Panc1 (cell line): ENCODE measurements at regions not wholly inside any gene's neighbourhood (a gene's known extent, or its start where the extent isn't known, plus 50 kb on each side); places are given as distances from the start of the nearest gene placed in this dataset.

Experiments used
- ATAC-seq: fragments of 200-7000 bp; cut with Tn5 transposase; 2 replicates; pipeline ENCODE4 v1.9.1; 2020; ENCODE audit warnings: mild to moderate bottlenecking, moderate library complexity
- BruUV-seq: library from RNA; stranded (reverse); fragments of 400-500 nt; replicated peaks from 2 replicates; lab custom pipeline; 2021; lab: Mats Ljungman, UMichigan
- CTCF ChIA-PET: fragments of 300-600 bp; sonication (Branson Sonifier 250); formaldehyde crosslinking; loops from one replicate; lab custom pipeline; 2022; ENCODE audit warnings: antibody characterized with exemption; lab: Charles Lee
- POLR2A ChIA-PET: fragments of 300-600 bp; sonication (Branson Sonifier 250); formaldehyde crosslinking; loops from one replicate; lab custom pipeline; 2022; ENCODE audit warnings: antibody characterized with exemption; lab: Charles Lee
- DNase-seq: peaks from one replicate; pipeline ENCODE4 v3.0.0-alpha.2; 2010; ENCODE audit warnings: low read depth, low spot score
- H3K27ac ChIP-seq: 2 replicates; pipeline ENCODE4 v1.5.1; 2011; ENCODE audit warnings: mild to moderate bottlenecking, low read length, inconsistent platforms
- H3K27me3 ChIP-seq: fragments of 200-500 bp; sonication (Bioruptor generic); 2 replicates; pipeline ENCODE4 v1.6.0; 2014; ENCODE audit warnings: low read length, inconsistent platforms; ENCODE audit not compliant: control insufficient read depth, insufficient read depth
- H3K36me3 ChIP-seq: fragments of 200-500 bp; sonication (Bioruptor generic); 2 replicates; pipeline ENCODE4 v1.5.1; 2014; ENCODE audit warnings: inconsistent platforms, mild to moderate bottlenecking, low read length, moderate library complexity; ENCODE audit not compliant: control insufficient read depth, insufficient read depth
- H3K4me1 ChIP-seq: 2 replicates; pipeline ENCODE4 v1.5.1; 2011; ENCODE audit warnings: inconsistent platforms, mild to moderate bottlenecking, low read length, moderate library complexity; ENCODE audit not compliant: control insufficient read depth, insufficient read depth
- H3K4me3 ChIP-seq, 2 experiments: 2 replicates each; pipeline ENCODE4 v1.5.1; 2011 to 2012; ENCODE audit warnings: low read depth in 2 of 2, low read length in 2 of 2, mild to moderate bottlenecking in 2 of 2, inconsistent platforms in 1 of 2, moderate library complexity in 1 of 2
- H3K9me3 ChIP-seq: fragments of 200-500 bp; sonication (Bioruptor generic); 2 replicates; pipeline ENCODE4 v1.5.1; 2014; ENCODE audit warnings: low read depth, mild to moderate bottlenecking, inconsistent platforms, low read length, moderate library complexity; ENCODE audit not compliant: control insufficient read depth, insufficient read depth
- POLR2AphosphoS5 ChIP-seq: IDR thresholded peaks from 2 replicates; pipeline ENCODE4 v1.6.1; 2012; ENCODE audit warnings: mild to moderate bottlenecking, low read depth, low read length, moderate library complexity
- SIN3A ChIP-seq: IDR thresholded peaks from 2 replicates; pipeline ENCODE4 v1.6.1; 2012; ENCODE audit warnings: low read depth, mild to moderate bottlenecking, low read length, moderate library complexity, borderline replicate concordance; ENCODE audit not compliant: insufficient read depth
- TCF7L2 ChIP-seq: IDR thresholded peaks from 2 replicates; pipeline ENCODE4 v1.6.1; 2011; ENCODE audit warnings: mild to moderate bottlenecking, low read depth, low read length, inconsistent platforms
- in situ Hi-C: cut with HindIII; loops from 2 replicates; pipeline ENCODE4 v1.10.0; 2016; ENCODE audit warnings: low sequenced_read_pairs, low pct_unique_long_range_greater_than_20kb
- intact Hi-C: fragments of 100-400 bp; cut with micrococcal nuclease; formaldehyde crosslinking; loops from one replicate; pipeline ENCODE4 v1.10.0; 2022; ENCODE audit not compliant: unreplicated experiment
- TF ChIP-seq, protein P1 (sequence below): fragments of 450-650 bp; IDR thresholded peaks from 2 replicates; pipeline ENCODE4 v1.5.1; 2017; ENCODE audit warnings: mild to moderate bottlenecking
- TF ChIP-seq, protein P2 (sequence below), 2 experiments: IDR thresholded peaks; 2 replicates each; pipeline ENCODE4 v1.6.1; 2011 to 2012; ENCODE audit warnings: low read depth in 2 of 2, control low read depth in 1 of 2, low read length in 1 of 2, mild to moderate bottlenecking in 1 of 2, moderate library complexity in 1 of 2; ENCODE audit not compliant: insufficient read depth in 1 of 2

DNA sequence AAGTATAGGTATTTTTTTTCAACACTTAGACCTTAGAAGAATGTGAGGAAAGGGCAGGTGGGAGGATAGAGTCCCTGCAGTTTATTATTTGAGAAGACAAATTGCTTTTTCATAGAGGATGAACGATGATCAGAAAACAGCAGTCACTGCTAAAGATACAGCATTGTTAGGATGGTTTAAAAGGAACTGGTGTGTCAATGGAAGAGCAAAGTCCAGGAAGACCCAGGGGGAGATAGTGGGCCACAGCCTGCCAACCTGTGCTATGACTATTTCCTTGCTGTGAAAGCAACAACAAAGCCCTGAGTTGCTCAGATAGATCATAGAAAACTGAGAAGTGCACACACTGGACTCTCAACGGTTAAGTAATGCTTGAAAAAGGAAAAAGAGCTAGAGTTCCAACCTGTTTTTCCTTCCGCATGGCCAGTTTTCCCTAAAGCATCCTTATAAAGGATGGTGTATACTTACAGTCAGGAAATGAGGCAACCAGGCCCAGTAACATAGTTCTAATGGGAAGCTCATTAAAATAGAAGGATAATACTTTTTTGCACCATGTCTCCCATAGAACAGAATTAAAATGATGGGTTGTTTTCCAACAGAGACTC is 153.8 kb downstream of the CEMIP2 start:
- H3K27ac ChIP-seq, result no peak overlapping the region
- TF ChIP-seq, protein P1, sequence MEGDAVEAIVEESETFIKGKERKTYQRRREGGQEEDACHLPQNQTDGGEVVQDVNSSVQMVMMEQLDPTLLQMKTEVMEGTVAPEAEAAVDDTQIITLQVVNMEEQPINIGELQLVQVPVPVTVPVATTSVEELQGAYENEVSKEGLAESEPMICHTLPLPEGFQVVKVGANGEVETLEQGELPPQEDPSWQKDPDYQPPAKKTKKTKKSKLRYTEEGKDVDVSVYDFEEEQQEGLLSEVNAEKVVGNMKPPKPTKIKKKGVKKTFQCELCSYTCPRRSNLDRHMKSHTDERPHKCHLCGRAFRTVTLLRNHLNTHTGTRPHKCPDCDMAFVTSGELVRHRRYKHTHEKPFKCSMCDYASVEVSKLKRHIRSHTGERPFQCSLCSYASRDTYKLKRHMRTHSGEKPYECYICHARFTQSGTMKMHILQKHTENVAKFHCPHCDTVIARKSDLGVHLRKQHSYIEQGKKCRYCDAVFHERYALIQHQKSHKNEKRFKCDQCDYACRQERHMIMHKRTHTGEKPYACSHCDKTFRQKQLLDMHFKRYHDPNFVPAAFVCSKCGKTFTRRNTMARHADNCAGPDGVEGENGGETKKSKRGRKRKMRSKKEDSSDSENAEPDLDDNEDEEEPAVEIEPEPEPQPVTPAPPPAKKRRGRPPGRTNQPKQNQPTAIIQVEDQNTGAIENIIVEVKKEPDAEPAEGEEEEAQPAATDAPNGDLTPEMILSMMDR, result no peak
- TF ChIP-seq, protein P2, sequence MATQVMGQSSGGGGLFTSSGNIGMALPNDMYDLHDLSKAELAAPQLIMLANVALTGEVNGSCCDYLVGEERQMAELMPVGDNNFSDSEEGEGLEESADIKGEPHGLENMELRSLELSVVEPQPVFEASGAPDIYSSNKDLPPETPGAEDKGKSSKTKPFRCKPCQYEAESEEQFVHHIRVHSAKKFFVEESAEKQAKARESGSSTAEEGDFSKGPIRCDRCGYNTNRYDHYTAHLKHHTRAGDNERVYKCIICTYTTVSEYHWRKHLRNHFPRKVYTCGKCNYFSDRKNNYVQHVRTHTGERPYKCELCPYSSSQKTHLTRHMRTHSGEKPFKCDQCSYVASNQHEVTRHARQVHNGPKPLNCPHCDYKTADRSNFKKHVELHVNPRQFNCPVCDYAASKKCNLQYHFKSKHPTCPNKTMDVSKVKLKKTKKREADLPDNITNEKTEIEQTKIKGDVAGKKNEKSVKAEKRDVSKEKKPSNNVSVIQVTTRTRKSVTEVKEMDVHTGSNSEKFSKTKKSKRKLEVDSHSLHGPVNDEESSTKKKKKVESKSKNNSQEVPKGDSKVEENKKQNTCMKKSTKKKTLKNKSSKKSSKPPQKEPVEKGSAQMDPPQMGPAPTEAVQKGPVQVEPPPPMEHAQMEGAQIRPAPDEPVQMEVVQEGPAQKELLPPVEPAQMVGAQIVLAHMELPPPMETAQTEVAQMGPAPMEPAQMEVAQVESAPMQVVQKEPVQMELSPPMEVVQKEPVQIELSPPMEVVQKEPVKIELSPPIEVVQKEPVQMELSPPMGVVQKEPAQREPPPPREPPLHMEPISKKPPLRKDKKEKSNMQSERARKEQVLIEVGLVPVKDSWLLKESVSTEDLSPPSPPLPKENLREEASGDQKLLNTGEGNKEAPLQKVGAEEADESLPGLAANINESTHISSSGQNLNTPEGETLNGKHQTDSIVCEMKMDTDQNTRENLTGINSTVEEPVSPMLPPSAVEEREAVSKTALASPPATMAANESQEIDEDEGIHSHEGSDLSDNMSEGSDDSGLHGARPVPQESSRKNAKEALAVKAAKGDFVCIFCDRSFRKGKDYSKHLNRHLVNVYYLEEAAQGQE (IDR thresholded peaks at IDR 0.05; ENCODE audit: insufficient read depth in 1 of 2, low read depth in 2 of 2, low read length in 1 of 2), result no peak
- TF ChIP-seq SIN3A (no peak), POLR2AphosphoS5 (no peak), TCF7L2 (no peak)
- no peak for DNase-seq
- CTCF ChIA-PET, result no interaction called here
- no peaks in the 10 kb centered on the region for H3K9me3 ChIP-seq
- H3K4me1 ChIP-seq, result no peaks in the 10 kb centered on the region
- ATAC-seq, result no peak
- in situ Hi-C loops (no loop called here), intact Hi-C loops (no loop called here)
- no peaks in the 10 kb centered on the region for H3K27me3 ChIP-seq
- BruUV-seq, result no TSS peak
- no peaks in the 10 kb centered on the region for H3K36me3 ChIP-seq
- H3K4me3 ChIP-seq, result no peak overlapping the region
- POLR2A ChIA-PET, result interaction anchor here (0.6 kb wide), 1 partner anchor 27 kb away, joined by 3 read pairs; no protein-coding TSS in a partner anchor

DNA sequence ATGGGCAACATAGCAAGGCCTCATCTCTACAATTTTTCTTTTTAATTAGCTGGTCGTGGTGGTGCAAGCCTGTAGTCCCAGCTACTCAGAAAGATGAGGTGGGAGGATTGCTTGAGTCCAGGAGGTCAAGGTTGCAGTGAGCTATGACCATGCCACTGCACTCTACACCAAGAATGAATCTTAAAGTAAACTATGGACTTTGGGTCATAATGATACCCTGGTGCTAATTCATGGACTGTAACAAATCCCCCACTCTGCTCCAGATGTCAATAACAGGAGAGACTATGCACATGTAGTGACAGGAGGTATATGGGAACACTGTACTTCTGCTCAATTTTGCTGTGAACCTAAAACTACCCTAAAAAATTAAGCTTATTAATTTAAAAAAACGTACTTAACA is 155.4 kb downstream of the CEMIP2 start:
- in situ Hi-C loops (no loop called here), intact Hi-C loops (no loop called here)
- TF ChIP-seq, protein P2 (IDR thresholded peaks at IDR 0.05; ENCODE audit: insufficient read depth in 1 of 2, low read depth in 2 of 2, low read length in 1 of 2), result no peak
- no peak for TF ChIP-seq POLR2AphosphoS5
- TF ChIP-seq SIN3A, result no peak
- TF ChIP-seq, protein P1, result no peak
- no peak for TF ChIP-seq TCF7L2
- Histone ChIP-seq H3K27me3 (no peaks in the 10 kb centered on the region), H3K9me3 (no peaks in the 10 kb centered on the region), H3K27ac (no peak overlapping the region), H3K4me1 (no peaks in the 10 kb centered on the region), H3K4me3 (no peak overlapping the region), H3K36me3 (no peaks in the 10 kb centered on the region)
- no peak for ATAC-seq
- ChIA-PET POLR2A (no interaction called here), CTCF (no interaction called here)
- DNase-seq, result no peak
- BruUV-seq, result no TSS peak
